Vagina (tissue), 2 donors: ENCODE measurements at regions not wholly inside any gene's neighbourhood (a gene's known extent, or its start where the extent isn't known, plus 50 kb on each side); places are given as distances from the start of the nearest gene placed in this dataset.

Experiments
- DNase-seq, 2 donors: peaks; one replicate each; pipeline ENCODE4 v3.0.0-alpha.2; 2017; ENCODE audit errors: extremely low spot score in 2 of 2
- H3K27ac ChIP-seq: fragments of 200-600 bp; sonication (generic); one replicate; pipeline ENCODE4 v1.5.1; 2019
- H3K27me3 ChIP-seq: fragments of 200-600 bp; sonication (generic); one replicate; pipeline ENCODE4 v1.5.1; 2019
- H3K36me3 ChIP-seq, 2 donors: fragments of 200-600 bp; sonication (generic); one replicate each; pipeline ENCODE4 v1.5.1; 2017 to 2019
- H3K4me1 ChIP-seq: fragments of 200-600 bp; sonication (generic); one replicate; pipeline ENCODE4 v1.5.1; 2019
- H3K4me3 ChIP-seq, 2 donors: fragments of 200-600 bp; sonication (generic); 1 replicate in 1 of 2; 2 replicates in 1 of 2; pipeline ENCODE4 v1.5.1; 2016 to 2019
- H3K9me3 ChIP-seq: fragments of 200-600 bp; sonication (generic); one replicate; pipeline ENCODE4 v1.5.1; 2019
- POLR2A ChIP-seq, 2 donors: fragments of 450-650 bp; IDR thresholded peaks; one replicate each; pipeline ENCODE4 v1.6.1; 2017; ENCODE audit warnings: antibody characterized with exemption in 2 of 2, mild to moderate bottlenecking in 2 of 2, moderate library complexity in 2 of 2
- POLR2AphosphoS5 ChIP-seq, 2 donors: sonication (generic); formaldehyde crosslinking; IDR thresholded peaks; one replicate each; pipeline ENCODE4 v1.9.0; 2017; ENCODE audit warnings: antibody characterized with exemption in 2 of 2, mild to moderate bottlenecking in 2 of 2, low read depth in 1 of 2; ENCODE audit not compliant: insufficient read depth in 1 of 2
- intact Hi-C: fragments of 100-400 bp; cut with DNase I; formaldehyde crosslinking; loops from one replicate; pipeline ENCODE4 v1.15.1; 2023
- TF ChIP-seq, protein P1 (sequence below), 3 experiments: fragments of 450-650 bp in 2 of 3; fragments of 200-600 bp in 1 of 3; sonication (generic) in 1 of 3; IDR thresholded peaks; one replicate each; pipeline ENCODE4 v1.5.1; 2017 to 2019; ENCODE audit warnings: antibody characterized with exemption in 3 of 3, mild to moderate bottlenecking in 2 of 3, moderate library complexity in 2 of 3

DNA sequence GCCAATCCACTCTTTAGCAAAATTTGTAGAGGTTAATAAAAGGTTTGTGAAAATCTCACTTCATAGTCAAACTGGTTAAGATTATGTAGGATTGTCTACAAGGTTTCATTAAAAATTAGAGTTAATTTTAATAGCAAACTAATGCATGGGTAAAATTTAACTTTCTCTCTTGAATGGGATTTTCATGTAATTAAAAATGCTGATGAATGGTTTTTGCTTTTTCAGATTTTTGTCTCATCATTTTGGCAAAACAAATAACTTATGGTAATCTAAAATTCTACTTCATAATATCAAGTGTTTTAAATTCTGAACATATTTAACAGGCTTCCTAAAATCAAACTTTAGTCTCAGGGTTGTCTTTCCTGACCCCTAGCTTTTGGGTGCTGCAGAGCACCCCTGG is 113.8 kb upstream of the FAM174A start:
- no peak overlapping the region for H3K27ac ChIP-seq
- H3K27me3 ChIP-seq, result no peaks in the 10 kb centered on the region
- no peak overlapping the region for H3K4me3 ChIP-seq
- no peaks in the 10 kb centered on the region for H3K36me3 ChIP-seq
- no peaks in the 10 kb centered on the region for H3K4me1 ChIP-seq
- TF ChIP-seq, protein P1, sequence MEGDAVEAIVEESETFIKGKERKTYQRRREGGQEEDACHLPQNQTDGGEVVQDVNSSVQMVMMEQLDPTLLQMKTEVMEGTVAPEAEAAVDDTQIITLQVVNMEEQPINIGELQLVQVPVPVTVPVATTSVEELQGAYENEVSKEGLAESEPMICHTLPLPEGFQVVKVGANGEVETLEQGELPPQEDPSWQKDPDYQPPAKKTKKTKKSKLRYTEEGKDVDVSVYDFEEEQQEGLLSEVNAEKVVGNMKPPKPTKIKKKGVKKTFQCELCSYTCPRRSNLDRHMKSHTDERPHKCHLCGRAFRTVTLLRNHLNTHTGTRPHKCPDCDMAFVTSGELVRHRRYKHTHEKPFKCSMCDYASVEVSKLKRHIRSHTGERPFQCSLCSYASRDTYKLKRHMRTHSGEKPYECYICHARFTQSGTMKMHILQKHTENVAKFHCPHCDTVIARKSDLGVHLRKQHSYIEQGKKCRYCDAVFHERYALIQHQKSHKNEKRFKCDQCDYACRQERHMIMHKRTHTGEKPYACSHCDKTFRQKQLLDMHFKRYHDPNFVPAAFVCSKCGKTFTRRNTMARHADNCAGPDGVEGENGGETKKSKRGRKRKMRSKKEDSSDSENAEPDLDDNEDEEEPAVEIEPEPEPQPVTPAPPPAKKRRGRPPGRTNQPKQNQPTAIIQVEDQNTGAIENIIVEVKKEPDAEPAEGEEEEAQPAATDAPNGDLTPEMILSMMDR (IDR thresholded peaks at IDR 0.05), result no peak
- TF ChIP-seq POLR2AphosphoS5 (IDR thresholded peaks at IDR 0.05; ENCODE audit: insufficient read depth in 1 of 2, low read depth in 1 of 2) (no peak), POLR2A (IDR thresholded peaks at IDR 0.05) (no peak)
- DNase-seq, result no peak
- H3K9me3 ChIP-seq, result peaks cover 16% of the 10 kb centered on the region
- intact Hi-C loops, result no loop called here

DNA sequence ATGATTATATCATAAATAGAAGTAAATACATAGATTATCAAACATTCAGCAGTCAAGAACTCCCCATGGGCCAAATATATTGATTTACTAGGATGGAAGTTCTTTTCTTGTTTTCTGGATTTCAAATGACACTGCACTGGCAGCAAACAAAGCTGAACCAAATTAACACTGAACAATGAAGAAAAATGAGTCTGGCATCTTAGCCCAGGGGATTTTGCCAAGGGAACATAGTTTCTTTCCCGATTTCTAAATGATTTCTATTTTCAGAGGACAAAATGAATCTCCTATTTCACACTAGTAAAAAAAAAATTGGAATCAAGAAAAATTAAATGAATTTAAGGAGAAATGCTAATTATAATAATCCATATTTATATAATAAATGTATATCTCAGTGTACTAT is 116.9 kb upstream of the FAM174A start:
- TF ChIP-seq POLR2AphosphoS5 (IDR thresholded peaks at IDR 0.05; ENCODE audit: insufficient read depth in 1 of 2, low read depth in 1 of 2), result no peak
- TF ChIP-seq, protein P1 (IDR thresholded peaks at IDR 0.05), result no peak
- no peak for TF ChIP-seq POLR2A (IDR thresholded peaks at IDR 0.05)
- no peak overlapping the region for H3K27ac ChIP-seq
- intact Hi-C loops, result no loop called here
- H3K4me3 ChIP-seq, result no peak overlapping the region
- H3K36me3 ChIP-seq, result no peaks in the 10 kb centered on the region
- DNase-seq, result no peak
- no peaks in the 10 kb centered on the region for H3K27me3 ChIP-seq
- H3K9me3 ChIP-seq, result no peaks in the 10 kb centered on the region
- no peaks in the 10 kb centered on the region for H3K4me1 ChIP-seq

DNA sequence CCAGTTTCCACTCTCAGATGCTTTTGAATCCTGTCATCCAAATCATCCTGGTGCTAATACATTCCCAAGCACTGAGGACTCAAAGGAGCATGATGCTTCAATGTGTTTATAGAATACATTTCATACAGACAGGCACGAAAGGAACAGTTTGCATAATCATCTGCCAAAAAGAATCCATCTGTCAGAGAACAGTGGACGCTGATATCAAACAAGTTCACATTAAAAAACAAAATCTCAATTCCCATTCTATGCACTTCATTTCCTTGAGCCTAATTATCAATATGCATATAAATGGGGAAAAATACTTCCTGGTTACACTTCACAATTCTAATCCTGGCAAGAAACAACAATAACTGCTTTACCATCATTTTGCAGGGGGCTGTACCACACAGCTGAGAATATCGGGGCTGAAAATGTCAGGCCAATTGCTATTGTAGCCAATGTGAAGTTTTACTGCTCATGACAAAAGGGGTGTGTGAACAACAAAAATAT is 125.5 kb upstream of the FAM174A start:
- DNase-seq, result no peak
- no peaks in the 10 kb centered on the region for H3K9me3 ChIP-seq
- H3K36me3 ChIP-seq, result no peaks in the 10 kb centered on the region
- H3K27me3 ChIP-seq, result no peaks in the 10 kb centered on the region
- TF ChIP-seq POLR2A (IDR thresholded peaks at IDR 0.05) (no peak), POLR2AphosphoS5 (IDR thresholded peaks at IDR 0.05; ENCODE audit: insufficient read depth in 1 of 2, low read depth in 1 of 2) (no peak)
- TF ChIP-seq, protein P1 (IDR thresholded peaks at IDR 0.05), result no peak
- no peak overlapping the region for H3K27ac ChIP-seq
- H3K4me1 ChIP-seq, result no peaks in the 10 kb centered on the region
- H3K4me3 ChIP-seq, result no peak overlapping the region
- intact Hi-C loops, result no loop called here

DNA sequence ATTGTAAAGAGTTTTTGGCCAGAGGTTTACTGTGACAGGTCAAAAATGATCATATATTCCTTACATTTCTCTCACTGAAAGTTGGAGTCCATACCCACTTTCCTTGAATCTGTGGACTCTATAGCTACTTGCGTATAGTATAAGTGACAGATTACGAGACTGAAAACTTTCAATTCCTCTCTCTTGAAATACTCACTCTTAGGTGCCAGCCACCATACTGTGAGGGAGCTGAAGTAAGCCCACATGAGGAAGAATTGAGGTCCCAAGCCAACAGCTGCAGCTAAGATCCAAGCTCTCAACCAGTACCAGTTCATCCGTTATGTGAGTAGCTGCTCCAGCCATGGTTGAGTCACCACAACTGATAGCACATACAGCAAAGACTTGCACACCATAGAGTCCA is 128.1 kb upstream of the FAM174A start:
- Histone ChIP-seq H3K4me3 (no peak overlapping the region), H3K9me3 (no peaks in the 10 kb centered on the region), H3K4me1 (no peaks in the 10 kb centered on the region), H3K36me3 (no peaks in the 10 kb centered on the region), H3K27ac (no peak overlapping the region), H3K27me3 (no peaks in the 10 kb centered on the region)
- TF ChIP-seq POLR2A (IDR thresholded peaks at IDR 0.05) (no peak), POLR2AphosphoS5 (IDR thresholded peaks at IDR 0.05; ENCODE audit: insufficient read depth in 1 of 2, low read depth in 1 of 2) (no peak)
- TF ChIP-seq, protein P1 (IDR thresholded peaks at IDR 0.05), result no peak
- intact Hi-C loops, result no loop called here
- no peak for DNase-seq

DNA sequence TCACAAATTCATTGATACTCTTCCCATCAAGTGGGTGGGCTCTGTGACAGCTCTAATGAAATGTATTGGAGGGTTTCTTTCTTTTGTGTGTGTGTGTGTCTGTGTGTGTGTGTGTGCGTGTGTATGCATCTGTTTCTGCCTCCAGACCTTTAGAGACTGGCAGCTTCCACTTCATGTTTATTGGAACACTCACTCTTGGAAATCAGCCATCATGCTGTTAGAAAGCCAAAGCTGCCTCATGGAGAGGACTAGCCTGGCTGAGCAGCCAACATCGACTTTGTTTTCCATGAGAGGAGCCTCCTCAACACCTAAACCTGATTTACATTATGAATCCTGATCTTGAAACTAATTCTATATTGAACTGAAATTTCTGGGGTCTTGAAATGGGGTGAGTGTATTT is 128.5 kb upstream of the FAM174A start:
- no peak overlapping the region for H3K4me3 ChIP-seq
- H3K36me3 ChIP-seq, result no peaks in the 10 kb centered on the region
- no peaks in the 10 kb centered on the region for H3K4me1 ChIP-seq
- no peak overlapping the region for H3K27ac ChIP-seq
- intact Hi-C loops, result no loop called here
- no peak for DNase-seq
- no peak for TF ChIP-seq POLR2A (IDR thresholded peaks at IDR 0.05)
- TF ChIP-seq, protein P1 (IDR thresholded peaks at IDR 0.05), result no peak
- H3K27me3 ChIP-seq, result no peaks in the 10 kb centered on the region
- no peaks in the 10 kb centered on the region for H3K9me3 ChIP-seq
